C4-2B (cell line): ENCODE measurements at regions not wholly inside any gene's neighbourhood (a gene's known extent, or its start where the extent isn't known, plus 50 kb on each side); places are given as distances from the start of the nearest gene placed in this dataset.
"Not testable (repeated sequence)": the region's sequence is repeated elsewhere in the genome, so short reads cannot be mapped to it uniquely, and the experiment has no call there.

Experiments
- H3K27ac ChIP-seq: fragments of 450-650 bp; 2 replicates; pipeline ENCODE4 v1.5.1; 2017
- CTCF ChIP-seq: fragments of 450-650 bp; conservative IDR thresholded peaks from 2 replicates; pipeline ENCODE4 v1.5.1; 2017; ENCODE audit warnings: mild to moderate bottlenecking
- ZFX ChIP-seq: fragments of 450-650 bp; IDR thresholded peaks from 2 replicates; pipeline ENCODE4 v1.6.1; 2017

DNA sequence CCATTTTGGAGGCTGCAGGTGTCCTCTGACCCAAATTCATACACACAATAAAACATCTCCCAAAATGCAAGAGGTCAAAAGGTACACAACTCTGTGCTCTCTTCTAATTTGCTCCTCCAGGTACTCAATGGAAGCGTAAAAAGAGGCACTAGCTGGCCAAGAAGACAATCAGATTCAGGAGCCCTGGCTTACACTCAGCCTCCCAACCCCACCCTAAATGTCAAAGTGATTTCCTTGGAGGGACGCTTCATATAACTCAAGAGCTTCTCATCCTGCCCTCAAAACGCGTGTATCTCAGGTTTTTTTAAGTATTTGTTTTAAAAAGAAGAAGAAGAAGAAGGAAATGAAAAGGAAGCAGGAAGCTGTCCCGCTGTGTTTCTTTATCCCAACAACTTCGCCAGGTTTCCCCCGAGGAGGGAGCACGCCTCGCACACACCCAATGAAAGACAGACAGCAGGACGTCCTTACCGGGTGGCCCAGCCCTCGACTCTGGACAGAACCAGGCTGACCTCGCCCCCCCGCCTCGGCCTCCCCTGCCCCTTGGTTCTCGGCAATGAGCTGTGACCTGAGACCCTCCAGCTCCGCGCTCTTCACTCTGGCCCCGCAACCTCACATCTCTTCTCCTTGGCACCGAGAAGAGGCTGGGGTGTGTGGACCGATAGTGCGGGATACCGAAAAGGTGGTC lies 620.7 kb upstream of the ZNF385D start:
- no peak overlapping the region for H3K27ac ChIP-seq
- TF ChIP-seq CTCF: no peak
- TF ChIP-seq ZFX: no peak

DNA sequence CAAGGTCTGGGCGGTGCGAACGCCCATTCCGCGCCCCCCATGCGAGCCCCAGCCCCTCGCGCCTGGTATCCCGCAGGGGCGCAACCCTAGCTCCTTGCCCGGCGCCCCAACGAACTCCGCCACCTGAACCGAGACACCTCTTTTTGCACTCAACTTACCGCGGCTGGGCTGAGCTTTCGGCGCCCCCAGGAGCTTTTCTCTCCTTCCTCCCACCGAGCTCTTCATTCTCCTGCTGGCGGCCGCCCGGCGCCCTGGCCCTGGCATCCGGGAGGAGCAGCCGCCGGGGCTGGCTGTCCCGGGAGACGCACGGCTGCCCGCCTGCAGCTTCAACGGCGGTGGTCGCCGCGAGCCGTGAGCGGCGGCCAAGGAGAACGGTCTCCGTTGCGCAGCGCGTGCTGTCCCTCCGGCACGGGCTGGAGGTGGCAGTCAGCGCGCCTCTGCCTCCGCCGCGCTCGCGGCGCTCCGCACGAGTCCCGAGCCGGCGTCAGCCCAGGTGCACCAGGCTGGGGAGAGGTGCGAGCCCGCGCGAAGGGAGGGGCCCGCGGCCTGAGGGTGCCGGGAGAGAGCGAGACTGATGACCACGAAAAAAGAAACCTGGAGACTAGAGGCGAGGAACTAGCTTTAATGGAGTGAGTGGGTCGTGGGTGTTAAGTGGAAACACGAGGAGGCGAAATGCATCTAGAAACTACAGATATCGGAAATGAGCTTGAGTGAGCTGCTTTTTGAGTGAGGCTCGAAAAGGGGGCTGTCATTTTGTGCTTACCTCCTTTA lies 621.5 kb upstream of the ZNF385D start:
- TF ChIP-seq ZFX (no peak), CTCF (no peak)
- H3K27ac ChIP-seq: no peak overlapping the region

DNA sequence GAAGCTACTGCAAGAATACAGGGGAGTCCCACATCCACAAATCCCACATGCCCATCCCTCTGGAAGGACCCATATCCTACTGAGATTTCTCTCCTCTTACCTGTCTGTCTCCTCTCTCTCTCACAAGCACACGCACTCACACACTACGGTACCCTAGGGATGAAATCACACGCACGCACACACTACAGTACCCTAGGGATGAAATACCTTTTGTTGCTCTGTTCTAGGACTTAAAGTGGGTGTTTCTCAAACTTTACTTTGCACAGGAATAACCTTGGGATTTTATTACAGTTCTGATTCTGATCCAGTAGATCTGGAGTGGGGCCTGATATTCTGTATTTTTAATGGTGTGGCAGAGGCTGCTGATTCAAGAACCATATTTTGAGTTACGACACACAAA lies 622.2 kb upstream of the ZNF385D start:
- no peak overlapping the region for H3K27ac ChIP-seq
- TF ChIP-seq CTCF (no peak), ZFX (no peak)

DNA sequence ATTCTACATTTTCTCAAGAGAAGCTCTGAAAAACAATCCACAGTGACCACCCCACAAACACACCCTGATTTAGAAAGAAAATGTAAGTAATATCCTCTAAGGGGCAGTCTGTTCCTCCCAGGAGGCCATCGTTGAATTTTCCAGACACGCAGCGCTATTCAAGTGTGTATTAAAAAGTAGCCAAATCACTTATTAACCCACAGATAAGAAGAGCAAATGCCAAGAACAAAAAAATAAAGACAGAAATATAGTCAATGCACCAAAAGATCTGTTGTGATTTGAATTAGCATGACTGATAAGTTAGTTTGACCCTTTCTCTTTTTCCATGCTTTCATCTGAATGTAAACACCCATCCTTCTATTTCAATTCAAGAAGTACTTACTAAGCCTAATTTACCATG lies 622.8 kb upstream of the ZNF385D start:
- TF ChIP-seq CTCF: no peak
- no peak for TF ChIP-seq ZFX
- H3K27ac ChIP-seq: no peak overlapping the region

GRCh38 chr3:22377421-22377820 lies 626.4 kb upstream of the ZNF385D start:
- H3K27ac ChIP-seq: no peak overlapping the region
- TF ChIP-seq CTCF: no peak

GRCh38 chr3:22378869-22379268 lies 627.9 kb upstream of the ZNF385D start:
- TF ChIP-seq CTCF (no peak), ZFX (no peak)

GRCh38 chr3:22380253-22380652 lies 629.2 kb upstream of the ZNF385D start:
- TF ChIP-seq CTCF (no peak), ZFX (no peak)
- H3K27ac ChIP-seq: no peak overlapping the region

More at GRCh38 chr3:22378869-22379268, 627.9 kb upstream of the ZNF385D start:
- no peak overlapping the region for H3K27ac ChIP-seq

DNA sequence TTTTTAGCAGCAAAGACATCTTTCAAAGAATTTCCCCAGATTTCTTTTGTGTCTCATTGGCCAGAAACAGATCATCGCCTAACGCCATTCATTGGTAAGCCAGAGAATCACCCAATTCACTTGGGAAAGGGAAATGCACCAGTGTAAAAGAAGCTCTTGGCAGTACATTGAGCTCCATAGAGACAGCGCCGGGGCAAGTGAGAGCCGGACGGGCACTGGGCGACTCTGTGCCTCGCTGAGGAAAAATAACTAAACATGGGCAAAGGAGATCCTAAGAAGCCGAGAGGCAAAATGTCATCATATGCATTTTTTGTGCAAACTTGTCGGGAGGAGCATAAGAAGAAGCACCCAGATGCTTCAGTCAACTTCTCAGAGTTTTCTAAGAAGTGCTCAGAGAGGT lies 630.6 kb upstream of the ZNF385D start:
- not testable (repeated sequence) for H3K27ac ChIP-seq
